GM12874 (cell line): ENCODE measurements at regions not wholly inside any gene's neighbourhood (a gene's known extent, or its start where the extent isn't known, plus 50 kb on each side); places are given as distances from the start of the nearest gene placed in this dataset.

Source experiments
- CTCF ChIP-seq: IDR thresholded peaks from 2 replicates; pipeline ENCODE4 v1.5.1; 2011; ENCODE audit warnings: low read depth, mild to moderate bottlenecking, control low read depth, low read length, moderate library complexity; ENCODE audit not compliant: insufficient read depth

- TF ChIP-seq CTCF, result no peak
Observed at GRCh38 chr2:52404046-52404445, 1363.6 kb upstream of the CHAC2 start.

GRCh38 chr2:52402128-52402527 is 1365.5 kb upstream of the CHAC2 start:
- TF ChIP-seq CTCF, result no peak

DNA sequence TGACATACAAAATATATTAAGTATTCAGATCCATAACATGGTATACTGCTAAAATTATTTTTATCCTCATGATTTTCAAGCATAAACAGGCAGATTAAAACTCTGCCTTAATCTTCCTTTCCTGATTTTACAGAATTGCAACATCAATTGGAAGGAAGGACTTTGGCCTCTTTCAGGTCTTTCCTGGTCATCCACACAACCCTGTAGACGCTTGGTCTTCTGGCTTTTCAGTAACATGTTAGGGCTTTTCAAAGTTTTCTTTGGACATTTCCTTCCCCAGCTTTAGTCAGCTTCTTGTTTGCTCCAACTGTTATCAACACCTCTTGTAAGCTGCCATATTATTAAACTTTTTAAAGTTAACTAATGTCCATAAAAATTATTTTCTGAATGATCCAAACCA is 1364.9 kb upstream of the NRXN1 start:
- TF ChIP-seq CTCF, result no peak

- TF ChIP-seq CTCF, result no peak
Observed at GRCh38 chr2:52395912-52396311, 1364.0 kb upstream of the NRXN1 start.

DNA sequence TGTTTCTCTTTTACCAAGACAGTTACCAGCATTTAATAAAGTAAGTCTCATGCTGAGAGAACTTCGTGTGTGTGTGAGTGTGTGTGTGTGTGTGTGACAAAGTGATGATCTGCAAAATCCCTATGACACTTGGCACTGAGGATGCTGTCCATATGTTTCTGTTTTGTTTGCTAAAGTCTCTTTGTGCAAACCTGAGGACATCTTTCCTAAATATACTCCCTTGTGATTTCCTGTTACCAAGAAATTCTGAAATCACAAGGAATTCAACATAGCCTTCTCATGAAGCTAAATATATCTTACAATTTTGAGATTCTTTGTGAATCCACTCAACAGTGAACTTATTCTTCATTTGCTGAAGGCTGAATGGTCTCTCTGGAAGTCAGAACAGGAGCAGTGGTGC is 1359.7 kb upstream of the NRXN1 start:
- TF ChIP-seq CTCF, result no peak

- TF ChIP-seq CTCF, result no peak
Observed at GRCh38 chr2:52390651-52391050, 1358.7 kb upstream of the NRXN1 start.

DNA sequence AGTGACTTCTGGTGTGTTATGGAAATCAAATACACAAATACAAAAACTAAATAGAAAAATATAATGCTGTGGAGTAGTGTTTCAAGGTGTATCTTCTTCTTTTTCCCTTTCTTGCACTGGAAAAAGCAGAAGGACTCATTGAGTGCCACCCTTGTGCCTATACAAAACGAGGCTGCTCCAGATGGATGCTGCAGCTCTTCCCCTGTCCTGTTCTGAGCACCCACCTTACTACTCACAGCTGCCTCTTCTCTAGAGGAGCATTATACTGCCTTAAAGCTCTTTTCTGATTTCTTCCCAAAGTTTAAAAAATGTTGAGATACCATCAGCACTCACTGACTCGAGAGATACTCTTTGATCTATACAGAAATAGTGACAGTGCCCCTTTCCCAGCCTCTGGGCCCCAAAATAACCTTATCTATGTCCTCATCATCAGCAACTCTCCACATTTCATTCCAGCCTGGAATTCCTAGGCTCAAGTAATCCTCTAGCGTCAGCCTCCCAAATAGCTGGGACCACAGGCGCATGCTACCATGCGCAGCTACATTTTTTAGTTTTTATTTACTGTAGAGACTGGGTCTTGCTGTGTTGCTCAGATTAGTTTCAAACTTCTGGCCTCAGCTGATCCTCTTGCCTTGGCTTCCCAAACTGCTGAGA is 1356.1 kb upstream of the NRXN1 start:
- no peak for TF ChIP-seq CTCF
